GM20431 (cell line): ENCODE measurements at regions not wholly inside any gene's neighbourhood (a gene's known extent, or its start where the extent isn't known, plus 50 kb on each side); places are given as distances from the start of the nearest gene placed in this dataset.

Experiments used
- in situ Hi-C: fragments of 300-500 bp; cut with MseI, MboI; formaldehyde crosslinking; loops from one replicate; pipeline ENCODE4 v1.15.0; 2020; ENCODE audit warnings: low sequenced_read_pairs; ENCODE audit not compliant: unreplicated experiment

DNA sequence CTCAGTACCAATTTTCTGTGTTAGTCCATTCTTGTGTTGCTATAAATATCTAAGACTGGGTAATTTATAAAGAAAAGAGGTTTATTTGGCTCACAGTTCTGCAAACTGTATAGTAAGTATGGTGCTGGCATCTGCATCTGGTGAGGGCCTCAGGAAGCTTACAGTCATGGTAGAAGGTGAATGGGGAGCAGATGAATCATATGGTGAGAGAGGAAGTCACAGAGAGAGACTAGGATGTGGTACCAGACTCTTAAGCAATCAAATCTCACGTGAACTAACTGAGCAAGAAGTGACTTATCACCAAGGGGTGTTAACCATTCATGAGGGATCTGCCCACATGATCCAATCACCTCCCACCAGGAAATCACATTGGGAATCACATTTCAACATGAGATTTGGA, 60.8 kb upstream of the ZBED5 start:
- in situ Hi-C loops = no loop called here

DNA sequence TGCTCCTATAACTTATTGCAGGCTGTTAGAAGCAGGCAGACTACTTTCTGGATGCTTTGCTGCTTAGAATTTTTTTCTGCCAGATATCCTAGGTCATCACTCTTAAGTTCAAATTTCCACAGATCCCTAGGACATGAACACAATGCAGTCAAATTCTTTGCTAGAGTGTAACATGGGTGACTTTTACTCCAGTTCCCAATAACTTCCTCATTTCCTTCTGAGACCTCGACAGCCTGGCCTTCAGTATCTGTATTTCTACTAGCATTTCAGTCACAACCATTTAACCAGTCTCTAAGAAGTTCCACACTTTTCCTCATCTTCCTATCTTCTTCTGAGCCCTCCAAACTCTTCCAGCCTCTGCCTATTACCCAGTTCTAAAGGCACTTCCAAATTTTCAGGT, 60.4 kb upstream of the ZBED5 start:
- in situ Hi-C loops = no loop called here

DNA sequence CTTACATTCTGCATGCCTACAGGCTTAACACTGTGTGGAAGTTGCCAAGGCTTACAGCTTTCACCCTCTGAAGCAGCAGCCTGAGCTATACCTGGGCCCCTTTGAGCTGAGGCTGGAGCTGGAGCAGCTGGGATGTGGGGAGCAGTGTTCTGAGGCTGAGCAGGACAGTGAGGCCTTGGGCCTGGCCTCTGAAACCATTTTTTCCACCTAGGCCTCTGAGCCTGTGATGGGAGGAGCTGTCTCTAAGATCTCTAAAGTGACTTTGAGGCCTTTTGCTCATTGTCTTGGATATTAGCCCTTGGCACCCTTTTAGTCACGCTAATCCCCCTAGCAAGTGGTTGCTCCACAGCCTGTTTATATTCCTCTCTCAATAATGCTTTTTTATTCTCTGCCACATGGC, 59.9 kb upstream of the ZBED5 start:
- in situ Hi-C loops = no loop called here

GRCh38 chr11:10916665-10917064, 58.8 kb upstream of the ZBED5 start:
- in situ Hi-C loops = no loop called here

GRCh38 chr11:10914050-10914449, 56.2 kb upstream of the ZBED5 start:
- in situ Hi-C loops = no loop called here

- in situ Hi-C loops = no loop called here
These were observed 55.2 kb upstream of the ZBED5 start for GRCh38 chr11:10913075-10913474.

GRCh38 chr11:10911907-10912306, 54.1 kb upstream of the ZBED5 start:
- in situ Hi-C loops = no loop called here

DNA sequence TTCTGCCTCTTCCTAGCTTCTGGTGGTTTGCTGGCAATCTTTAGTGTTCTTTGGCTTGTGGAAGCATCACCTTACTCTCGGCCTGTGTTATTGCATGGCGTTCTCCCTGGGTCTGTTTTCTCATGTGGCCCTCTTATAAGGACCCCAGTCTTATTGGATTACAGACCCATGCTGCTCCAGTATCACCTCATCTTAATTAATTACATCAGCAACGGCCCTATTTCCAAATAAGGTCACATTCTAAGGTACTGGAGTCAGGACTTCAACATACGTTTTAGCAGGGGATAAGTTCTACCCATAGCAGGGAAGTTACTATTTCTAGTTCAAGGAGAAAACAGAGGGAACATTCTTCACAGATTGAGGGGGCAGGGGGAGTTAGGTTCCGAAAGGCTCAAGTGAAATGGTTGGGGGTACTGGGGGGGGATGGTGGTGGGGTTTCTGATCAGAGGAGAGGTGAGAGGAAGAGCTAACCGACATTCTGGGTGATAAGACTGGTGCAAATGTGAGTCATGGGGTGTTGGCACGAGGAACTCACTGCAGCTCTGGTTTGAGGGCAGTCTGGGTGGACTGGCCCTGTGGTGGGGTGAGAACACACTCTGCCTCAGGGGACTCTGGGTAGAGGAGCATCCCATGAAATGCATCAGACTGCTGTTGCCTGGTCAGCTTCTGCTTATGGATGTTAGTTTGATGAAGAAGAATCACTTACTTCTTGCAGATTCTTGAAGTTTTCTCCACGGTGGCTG, 51.5 kb upstream of the ZBED5 start:
- in situ Hi-C loops = no loop called here

DNA sequence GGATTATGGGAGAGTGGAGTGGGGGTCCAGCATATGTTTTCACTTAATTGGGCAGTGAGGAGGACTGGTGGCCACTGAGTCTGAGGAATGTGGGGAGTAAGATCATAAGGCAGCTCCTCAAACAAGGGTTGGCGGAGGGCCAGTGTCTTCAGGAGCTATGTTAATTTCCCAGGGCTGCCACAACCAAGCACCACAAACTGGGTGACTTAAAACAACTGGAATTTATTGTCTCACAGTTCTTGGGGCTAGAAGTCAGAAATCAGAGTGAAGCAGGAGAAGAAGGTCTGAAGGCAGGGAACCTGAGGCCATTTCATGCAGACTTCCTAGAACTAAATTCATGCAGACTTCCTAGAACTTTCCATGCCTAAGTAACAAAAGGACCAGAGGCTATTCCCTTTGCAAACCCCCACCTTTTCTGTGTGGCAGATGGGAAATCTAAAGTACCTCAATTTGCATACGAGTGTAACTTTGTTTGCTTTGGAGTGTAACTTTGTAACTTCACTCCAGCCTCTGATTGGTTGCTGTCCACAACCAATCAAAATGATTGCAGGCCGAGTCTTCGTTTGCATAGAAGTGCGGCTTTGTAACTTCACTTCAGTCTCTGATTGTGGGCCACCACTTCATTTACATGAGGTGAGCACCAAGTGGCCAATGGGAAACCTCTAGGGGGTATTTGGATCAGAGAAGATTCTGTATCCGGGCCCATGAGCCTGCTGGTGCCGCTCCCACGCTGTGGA, 50.5 kb upstream of the ZBED5 start:
- in situ Hi-C loops = no loop called here
